HUES6 (cell line): ENCODE measurements at regions not wholly inside any gene's neighbourhood (a gene's known extent, or its start where the extent isn't known, plus 50 kb on each side); places are given as distances from the start of the nearest gene placed in this dataset.
"Not testable (repeated sequence)": the region's sequence is repeated elsewhere in the genome, so short reads cannot be mapped to it uniquely, and the experiment has no call there.

Experiments used
- H3K27ac ChIP-seq: 2 replicates; pipeline ENCODE4 v1.7.0; 2013; ENCODE audit warnings: low read depth, mild to moderate bottlenecking, low read length, inconsistent platforms
- H3K27me3 ChIP-seq: 2 replicates; pipeline ENCODE4 v1.6.1; 2013; ENCODE audit warnings: low read length; ENCODE audit not compliant: control insufficient read depth, insufficient read depth
- H3K36me3 ChIP-seq: 2 replicates; pipeline ENCODE4 v1.6.1; 2013; ENCODE audit warnings: low read length; ENCODE audit not compliant: control insufficient read depth, insufficient read depth
- H3K4me1 ChIP-seq: 2 replicates; pipeline ENCODE4 v1.6.1; 2013; ENCODE audit warnings: low read length; ENCODE audit not compliant: control insufficient read depth, insufficient read depth
- H3K4me3 ChIP-seq: 2 replicates; pipeline ENCODE4 v1.5.1; 2013; ENCODE audit warnings: low read depth, low read length
- H3K9ac ChIP-seq: one replicate; pipeline ENCODE4 v1.6.1; 2013; ENCODE audit warnings: mild to moderate bottlenecking, low read length
- H3K9me3 ChIP-seq: 2 replicates; pipeline ENCODE4 v1.6.1; 2013; ENCODE audit warnings: low read depth, low read length; ENCODE audit not compliant: control insufficient read depth, insufficient read depth

- H3K9me3 ChIP-seq: no peaks in the 10 kb centered on the region
- no peaks in the 10 kb centered on the region for H3K36me3 ChIP-seq
- no peak overlapping the region for H3K9ac ChIP-seq
- H3K27me3 ChIP-seq: no peaks in the 10 kb centered on the region
- H3K4me1 ChIP-seq: no peaks in the 10 kb centered on the region
- H3K27ac ChIP-seq: no peak overlapping the region
- no peak overlapping the region for H3K4me3 ChIP-seq
Observed at GRCh38 chr12:11978726-11979384, 91.9 kb upstream of the BCL2L14 start.

GRCh38 chr12:11980115-11980514, 90.6 kb upstream of the BCL2L14 start:
- Histone ChIP-seq H3K36me3 (no peaks in the 10 kb centered on the region), H3K27me3 (no peaks in the 10 kb centered on the region), H3K4me1 (no peaks in the 10 kb centered on the region), H3K9me3 (no peaks in the 10 kb centered on the region), H3K27ac (no peak overlapping the region), H3K4me3 (no peak overlapping the region), H3K9ac (no peak overlapping the region)

- H3K9me3 ChIP-seq: no peaks in the 10 kb centered on the region
- H3K9ac ChIP-seq: no peak overlapping the region
- no peak overlapping the region for H3K27ac ChIP-seq
- H3K27me3 ChIP-seq: no peaks in the 10 kb centered on the region
- no peaks in the 10 kb centered on the region for H3K4me1 ChIP-seq
- H3K36me3 ChIP-seq: no peaks in the 10 kb centered on the region
- H3K4me3 ChIP-seq: no peak overlapping the region
Observed at GRCh38 chr12:11981121-11981733, 89.5 kb upstream of the BCL2L14 start.

GRCh38 chr12:11984417-11984816, 86.3 kb upstream of the BCL2L14 start:
- Histone ChIP-seq H3K9me3 (no peaks in the 10 kb centered on the region), H3K4me1 (no peaks in the 10 kb centered on the region), H3K4me3 (no peak overlapping the region), H3K27ac (no peak overlapping the region), H3K27me3 (no peaks in the 10 kb centered on the region), H3K9ac (no peak overlapping the region), H3K36me3 (no peaks in the 10 kb centered on the region)

GRCh38 chr12:11986165-11986564, 84.6 kb upstream of the BCL2L14 start:
- Histone ChIP-seq H3K27ac (no peak overlapping the region), H3K36me3 (no peaks in the 10 kb centered on the region), H3K4me1 (no peaks in the 10 kb centered on the region), H3K27me3 (no peaks in the 10 kb centered on the region), H3K9ac (no peak overlapping the region), H3K4me3 (no peak overlapping the region), H3K9me3 (no peaks in the 10 kb centered on the region)

- Histone ChIP-seq H3K9me3 (peaks cover 5% of the 10 kb centered on the region; the same call in 1 of the 2 replicates), H3K4me3 (no peak overlapping the region), H3K36me3 (no peaks in the 10 kb centered on the region), H3K4me1 (no peaks in the 10 kb centered on the region), H3K27me3 (no peaks in the 10 kb centered on the region), H3K9ac (no peak overlapping the region), H3K27ac (no peak overlapping the region)
Observed at GRCh38 chr12:11987901-11988300, 82.8 kb upstream of the BCL2L14 start.

- no peak overlapping the region for H3K9ac ChIP-seq
- no peak overlapping the region for H3K4me3 ChIP-seq
- H3K4me1 ChIP-seq: no peaks in the 10 kb centered on the region
- H3K9me3 ChIP-seq: peaks cover 7% of the 10 kb centered on the region; the same call in 1 of the 2 replicates
- H3K27me3 ChIP-seq: no peaks in the 10 kb centered on the region
- H3K27ac ChIP-seq: no peak overlapping the region
- H3K36me3 ChIP-seq: no peaks in the 10 kb centered on the region
Observed at GRCh38 chr12:11991604-11992003, 79.1 kb upstream of the BCL2L14 start.

GRCh38 chr12:11992515-11992914, 78.2 kb upstream of the BCL2L14 start:
- Histone ChIP-seq H3K9ac (no peak overlapping the region), H3K9me3 (peaks cover 7% of the 10 kb centered on the region; the same call in 1 of the 2 replicates), H3K4me1 (no peaks in the 10 kb centered on the region), H3K36me3 (no peaks in the 10 kb centered on the region), H3K27me3 (no peaks in the 10 kb centered on the region), H3K27ac (no peak overlapping the region), H3K4me3 (no peak overlapping the region)

GRCh38 chr12:11998307-11998943, 72.3 kb upstream of the BCL2L14 start:
- not testable (repeated sequence) for H3K9ac ChIP-seq, H3K36me3 ChIP-seq, H3K27me3 ChIP-seq, H3K4me3 ChIP-seq, H3K27ac ChIP-seq, H3K9me3 ChIP-seq, H3K4me1 ChIP-seq

GRCh38 chr12:11998944-11999315, 71.8 kb upstream of the BCL2L14 start:
- no peaks in the 10 kb centered on the region for H3K4me1 ChIP-seq
- no peak overlapping the region for H3K4me3 ChIP-seq
- H3K27me3 ChIP-seq: no peaks in the 10 kb centered on the region
- 0 out of 2 replicates have a peak, but pooled peaks cover 2% of the 10 kb centered on the region for H3K9me3 ChIP-seq
- H3K27ac ChIP-seq: no peak overlapping the region
- H3K9ac ChIP-seq: no peak overlapping the region
- H3K36me3 ChIP-seq: no peaks in the 10 kb centered on the region

- H3K4me3 ChIP-seq: no peak overlapping the region
- H3K4me1 ChIP-seq: peaks cover 10% of the 10 kb centered on the region
Observed at GRCh38 chr12:12003609-12004008, 67.1 kb upstream of the BCL2L14 start.

More at GRCh38 chr12:12003609-12004008, 67.1 kb upstream of the BCL2L14 start:
- no peaks in the 10 kb centered on the region for H3K36me3 ChIP-seq
- no peak overlapping the region for H3K9ac ChIP-seq
- H3K27ac ChIP-seq: no peak overlapping the region
- H3K27me3 ChIP-seq: no peaks in the 10 kb centered on the region
- no peaks in the 10 kb centered on the region for H3K9me3 ChIP-seq
